SK-N-SH treated with all-trans-retinoic acid at 6 μM for 48 hours (cell line): ENCODE measurements at regions not wholly inside any gene's neighbourhood (a gene's known extent, or its start where the extent isn't known, plus 50 kb on each side); places are given as distances from the start of the nearest gene placed in this dataset.

Experiments used
- ARNTL ChIP-seq: fragments of 450-650 bp; formaldehyde crosslinking; IDR thresholded peaks from 2 replicates; pipeline ENCODE4 v1.5.0; 2020; ENCODE audit warnings: low read depth, mild to moderate bottlenecking, moderate library complexity, borderline replicate concordance
- CSDC2 ChIP-seq: fragments of 250-450 bp; sonication (Bioruptor Pico); IDR thresholded peaks from 2 replicates; pipeline ENCODE4 v1.5.0; 2020; ENCODE audit warnings: mild to moderate bottlenecking, moderate library complexity
- PPARA ChIP-seq: fragments of 250-450 bp; sonication (Bioruptor Pico); IDR thresholded peaks from 2 replicates; pipeline ENCODE4 v1.5.0; 2020; ENCODE audit warnings: mild to moderate bottlenecking, borderline replicate concordance
- RARB ChIP-seq: fragments of 250-450 bp; sonication (Bioruptor Pico); IDR thresholded peaks from 2 replicates; pipeline ENCODE4 v1.8.0; 2021; ENCODE audit warnings: mild to moderate bottlenecking, moderate library complexity
- ZFP30 ChIP-seq: fragments of 450-650 bp; formaldehyde crosslinking; IDR thresholded peaks from 2 replicates; pipeline ENCODE4 v1.5.0; 2022; ENCODE audit warnings: mild to moderate bottlenecking, moderate library complexity

GRCh38 chr7:20911081-20911480 lies 124.4 kb upstream of the SP8 start:
- TF ChIP-seq CSDC2 (CRISPR knock-in tag) (no peak), RARB (CRISPR knock-in tag) (no peak), PPARA (CRISPR knock-in tag) (no peak), ARNTL (CRISPR knock-in tag) (no peak), ZFP30 (no peak)
